RWPE1 (cell line): ENCODE measurements at regions not wholly inside any gene's neighbourhood (a gene's known extent, or its start where the extent isn't known, plus 50 kb on each side); places are given as distances from the start of the nearest gene placed in this dataset.

Source experiments
- CTCF ChIA-PET: fragments of 350-600 bp; sonication (Branson Sonifier 250); formaldehyde crosslinking; extraction: SDS; loops from one replicate; lab custom pipeline; 2021; lab: Yijun Ruan, JAX
- POLR2A ChIA-PET: fragments of 400-600 bp; formaldehyde crosslinking; extraction: SDS; loops from one replicate; lab custom pipeline; 2020; ENCODE audit warnings: antibody characterized with exemption; ENCODE audit not compliant: low non-redundant PET; lab: Yijun Ruan, JAX
- DNase-seq: peaks from one replicate; pipeline ENCODE4 v3.0.0; 2012; ENCODE audit warnings: low spot score
- H3K27ac ChIP-seq: fragments of 450-650 bp; 2 replicates; pipeline ENCODE4 v1.5.1; 2017
- CTCF ChIP-seq: fragments of 450-650 bp; conservative IDR thresholded peaks from 2 replicates; pipeline ENCODE4 v1.5.1; 2017; ENCODE audit warnings: low read depth, mild to moderate bottlenecking

- DNase-seq, result peak; percentile 81
- CTCF ChIA-PET, result interaction anchor here (1.0 kb wide), 1 partner anchor 229 kb away, joined by 3 read pairs; no protein-coding TSS in a partner anchor
- TF ChIP-seq CTCF, result no peak
- H3K27ac ChIP-seq, result peak overlapping the region; percentile 81
- POLR2A ChIA-PET, result no interaction called here
These were observed 92.7 kb downstream of the CBLL2 start for GRCh38 chrX:22365460-22365859.

GRCh38 chrX:22366166-22366702 lies 93.5 kb downstream of the CBLL2 start:
- POLR2A ChIA-PET, result no interaction called here
- CTCF ChIA-PET, result interaction anchor here (0.6 to 1.0 kb wide), 2 partner anchors 106 to 230 kb away, joined by 3 to 4 read pairs; no protein-coding TSS in a partner anchor
- peak overlapping the region; percentile 81 for H3K27ac ChIP-seq
- no peak for DNase-seq
- TF ChIP-seq CTCF, result no peak

GRCh38 chrX:22366906-22367305 lies 94.2 kb downstream of the CBLL2 start:
- no peak for TF ChIP-seq CTCF
- POLR2A ChIA-PET, result no interaction called here
- DNase-seq, result no peak
- CTCF ChIA-PET, result interaction anchor here (0.6 kb wide), 1 partner anchor 105 kb away, joined by 4 read pairs; no protein-coding TSS in a partner anchor
- no peak overlapping the region for H3K27ac ChIP-seq

GRCh38 chrX:22373094-22373493 lies 100.4 kb downstream of the CBLL2 start:
- ChIA-PET CTCF (interaction anchor here (0.6 kb wide), 1 partner anchor 1838 kb away, joined by 3 read pairs; no protein-coding TSS in a partner anchor), POLR2A (no interaction called here)
- no peak for DNase-seq
- TF ChIP-seq CTCF, result no peak
- H3K27ac ChIP-seq, result no peak overlapping the region

- H3K27ac ChIP-seq, result no peak overlapping the region
- DNase-seq, result no peak
- no peak for TF ChIP-seq CTCF
- CTCF ChIA-PET, result no interaction called here
- POLR2A ChIA-PET, result no interaction called here
These were observed 101.1 kb downstream of the CBLL2 start for GRCh38 chrX:22373766-22374165.

GRCh38 chrX:22376369-22376768 lies 103.7 kb downstream of the CBLL2 start:
- TF ChIP-seq CTCF, result no peak
- H3K27ac ChIP-seq, result no peak overlapping the region
- ChIA-PET POLR2A (no interaction called here), CTCF (no interaction called here)
- no peak for DNase-seq
